Fibroblast of lung (primary cell): ENCODE measurements at regions not wholly inside any gene's neighbourhood (a gene's known extent, or its start where the extent isn't known, plus 50 kb on each side); places are given as distances from the start of the nearest gene placed in this dataset.

Experiments used
- DNase-seq, 2 donors: peaks; one replicate each; pipeline versions ENCODE4 v3.0.0 to v3.0.0-alpha.2; 2010; ENCODE audit warnings: low read depth in 2 of 2
- H2AFZ ChIP-seq: 2 replicates; pipeline ENCODE4 v1.5.1; 2012; ENCODE audit warnings: low read length, control low read depth, inconsistent platforms
- H3K27ac ChIP-seq: 2 replicates; pipeline ENCODE4 v1.5.1; 2011; ENCODE audit warnings: low read length, control low read depth; ENCODE audit not compliant: insufficient read depth
- H3K27me3 ChIP-seq: 2 replicates; pipeline ENCODE4 v1.5.1; 2011; ENCODE audit warnings: mild to moderate bottlenecking, low read length; ENCODE audit not compliant: control insufficient read depth, insufficient read depth
- H3K36me3 ChIP-seq: 2 replicates; pipeline ENCODE4 v1.5.1; 2011; ENCODE audit warnings: low read length; ENCODE audit not compliant: control insufficient read depth, insufficient read depth
- H3K4me1 ChIP-seq: 2 replicates; pipeline ENCODE4 v1.5.1; 2011; ENCODE audit warnings: low read length; ENCODE audit not compliant: control insufficient read depth, insufficient read depth; ENCODE audit errors: extremely low read depth
- H3K4me2 ChIP-seq: 2 replicates; pipeline ENCODE4 v1.5.1; 2011; ENCODE audit warnings: low read length, control low read depth; ENCODE audit not compliant: insufficient read depth; ENCODE audit errors: extremely low read depth
- H3K4me3 ChIP-seq, 4 experiments: fragments of 200-600 bp in 1 of 4; sonication (generic) in 1 of 4; replicated peaks in 1 of 4; 2 replicates each; pipeline ENCODE4 v1.5.1; 2011 to 2016; ENCODE audit warnings: low read length in 4 of 4, low read depth in 3 of 4, mild to moderate bottlenecking in 3 of 4, control low read depth in 2 of 4, inconsistent platforms in 1 of 4, mixed read lengths in 1 of 4; ENCODE audit not compliant: insufficient read depth in 1 of 4; ENCODE audit errors: control extremely low read depth in 1 of 4
- H3K79me2 ChIP-seq: 2 replicates; pipeline ENCODE4 v1.5.1; 2012; ENCODE audit warnings: mild to moderate bottlenecking, low read length, inconsistent platforms; ENCODE audit not compliant: control insufficient read depth, insufficient read depth
- H3K9ac ChIP-seq: 2 replicates; pipeline ENCODE4 v1.5.1; 2011; ENCODE audit warnings: mild to moderate bottlenecking, low read length, control low read depth; ENCODE audit not compliant: insufficient read depth
- H3K9me3 ChIP-seq: 2 replicates; pipeline ENCODE4 v1.5.1; 2012; ENCODE audit warnings: low read depth, low read length; ENCODE audit not compliant: control insufficient read depth, insufficient read depth
- H4K20me1 ChIP-seq: 2 replicates; pipeline ENCODE4 v1.5.1; 2011; ENCODE audit warnings: low read length; ENCODE audit not compliant: control insufficient read depth, insufficient read depth; ENCODE audit errors: extremely low read depth
- CTCF ChIP-seq, 2 donors: IDR thresholded peaks in 1 of 2; conservative IDR thresholded peaks in 1 of 2; 1 replicate in 1 of 2; 2 replicates in 1 of 2; pipeline ENCODE4 v1.5.1; 2011 to 2012; ENCODE audit warnings: low read length in 2 of 2, control low read depth in 1 of 2, inconsistent platforms in 1 of 2, low read depth in 1 of 2, mild to moderate bottlenecking in 1 of 2
- EZH2 ChIP-seq: IDR thresholded peaks from 2 replicates; pipeline ENCODE4 v1.5.1; 2012; ENCODE audit warnings: low read length, control low read depth, mild to moderate bottlenecking; ENCODE audit errors: missing control alignments

GRCh38 chr13:64256751-64257150 lies 2841.1 kb upstream of the PCDH20 start:
- H2AFZ ChIP-seq, result no peak overlapping the region
- no peak overlapping the region for H3K27ac ChIP-seq
- H3K79me2 ChIP-seq, result no peaks in the 10 kb centered on the region
- DNase-seq, result no peak
- no peaks in the 10 kb centered on the region for H3K36me3 ChIP-seq
- no peak overlapping the region for H3K9ac ChIP-seq
- no peak for TF ChIP-seq EZH2
- no peak for TF ChIP-seq CTCF (conservative IDR thresholded peaks at IDR 0.05 in 1 of 2, IDR thresholded peaks at IDR 0.05 in 1 of 2; ENCODE audit: low read depth in 1 of 2, low read length in 2 of 2)
- H3K4me1 ChIP-seq, result no peaks in the 10 kb centered on the region
- H3K27me3 ChIP-seq, result no peaks in the 10 kb centered on the region
- no peak overlapping the region for H3K4me3 ChIP-seq
- H4K20me1 ChIP-seq, result no peaks in the 10 kb centered on the region
- H3K9me3 ChIP-seq, result no peaks in the 10 kb centered on the region
- H3K4me2 ChIP-seq, result no peak overlapping the region

GRCh38 chr13:64255988-64256387 lies 2840.3 kb upstream of the PCDH20 start:
- TF ChIP-seq EZH2 (no peak), CTCF (conservative IDR thresholded peaks at IDR 0.05 in 1 of 2, IDR thresholded peaks at IDR 0.05 in 1 of 2; ENCODE audit: low read depth in 1 of 2, low read length in 2 of 2) (no peak)
- Histone ChIP-seq H2AFZ (no peak overlapping the region), H3K4me2 (no peak overlapping the region), H3K9ac (no peak overlapping the region), H3K36me3 (no peaks in the 10 kb centered on the region), H3K4me3 (no peak overlapping the region), H3K27ac (no peak overlapping the region), H3K27me3 (no peaks in the 10 kb centered on the region), H4K20me1 (no peaks in the 10 kb centered on the region), H3K79me2 (no peaks in the 10 kb centered on the region), H3K9me3 (no peaks in the 10 kb centered on the region), H3K4me1 (no peaks in the 10 kb centered on the region)
- DNase-seq, result no peak

GRCh38 chr13:64248371-64249065 lies 2832.9 kb upstream of the PCDH20 start:
- Histone ChIP-seq H3K9ac (no peak overlapping the region), H3K36me3 (no peaks in the 10 kb centered on the region), H4K20me1 (no peaks in the 10 kb centered on the region), H3K4me1 (no peaks in the 10 kb centered on the region), H3K79me2 (no peaks in the 10 kb centered on the region), H3K9me3 (no peaks in the 10 kb centered on the region), H3K27ac (no peak overlapping the region), H3K27me3 (no peaks in the 10 kb centered on the region), H3K4me3 (no peak overlapping the region), H3K4me2 (no peak overlapping the region), H2AFZ (no peak overlapping the region)
- TF ChIP-seq EZH2, result no peak
- TF ChIP-seq CTCF (conservative IDR thresholded peaks at IDR 0.05 in 1 of 2, IDR thresholded peaks at IDR 0.05 in 1 of 2; ENCODE audit: low read depth in 1 of 2, low read length in 2 of 2), result no peak
- DNase-seq, result peak in 1 of 2 donors; percentile 54
